GM12873 (cell line): ENCODE measurements at regions not wholly inside any gene's neighbourhood (a gene's known extent, or its start where the extent isn't known, plus 50 kb on each side); places are given as distances from the start of the nearest gene placed in this dataset.

Source experiments
- CTCF ChIP-seq: IDR thresholded peaks from 2 replicates; pipeline ENCODE4 v1.5.1; 2012; ENCODE audit warnings: low read depth, mild to moderate bottlenecking, moderate library complexity, low read length, control low read depth; ENCODE audit not compliant: insufficient read depth; ENCODE audit errors: missing control alignments

GRCh38 chr5:54680998-54681397, 163.4 kb downstream of the SNX18 start:
- no peak for TF ChIP-seq CTCF

- no peak for TF ChIP-seq CTCF
Observed at GRCh38 chr5:54679686-54680085, 162.1 kb downstream of the SNX18 start.

GRCh38 chr5:54678737-54679136, 161.2 kb downstream of the SNX18 start:
- no peak for TF ChIP-seq CTCF

GRCh38 chr5:54676481-54677340, 159.2 kb downstream of the SNX18 start:
- no peak for TF ChIP-seq CTCF

GRCh38 chr5:54673523-54674225, 156.1 kb downstream of the SNX18 start:
- no peak for TF ChIP-seq CTCF

- TF ChIP-seq CTCF: no peak
Observed at GRCh38 chr5:54672871-54673270, 155.3 kb downstream of the SNX18 start.

- TF ChIP-seq CTCF: no peak
Observed at GRCh38 chr5:54671681-54672080, 154.1 kb downstream of the SNX18 start.
